ENCODE measurements at regions not wholly inside any gene's neighbourhood (a gene's known extent, or its start where the extent isn't known, plus 50 kb on each side); places are given as distances from the start of the nearest gene placed in this dataset.

- Mint-ChIP-seq H3K4me1 (ENCODE audit: low read depth, unreplicated experiment) (peaks cover 14% of the 10 kb centered on the region), H3K27ac (ENCODE audit: unreplicated experiment) (no peak overlapping the region), H3K9me3 (ENCODE audit: unreplicated experiment) (peaks cover 2% of the 10 kb centered on the region), H3K36me3 (ENCODE audit: unreplicated experiment) (peaks cover 4% of the 10 kb centered on the region), H3K4me3 (ENCODE audit: unreplicated experiment) (no peak overlapping the region), H3K27me3 (ENCODE audit: unreplicated experiment) (peaks cover 11% of the 10 kb centered on the region)
- DNase-seq = no peak
- no peak for TF ChIP-seq CTCF (IDR thresholded peaks at IDR 0.05; ENCODE audit: partially characterized antibody, unreplicated experiment)
Observed at GRCh38 chr3:194251461-194251860, 99.7 kb downstream of the CPN2 start.

GRCh38 chr3:194251891-194252560 lies 99.1 kb downstream of the CPN2 start:
- DNase-seq = no peak
- Mint-ChIP-seq H3K4me3 (ENCODE audit: unreplicated experiment) (no peak overlapping the region), H3K27me3 (ENCODE audit: unreplicated experiment) (peaks cover 11% of the 10 kb centered on the region), H3K27ac (ENCODE audit: unreplicated experiment) (peak overlapping the region; percentile 31), H3K4me1 (ENCODE audit: low read depth, unreplicated experiment) (peaks cover 14% of the 10 kb centered on the region), H3K36me3 (ENCODE audit: unreplicated experiment) (peaks cover 4% of the 10 kb centered on the region), H3K9me3 (ENCODE audit: unreplicated experiment) (peaks cover 3% of the 10 kb centered on the region)
- TF ChIP-seq CTCF (IDR thresholded peaks at IDR 0.05; ENCODE audit: partially characterized antibody, unreplicated experiment) = no peak

- no peak for DNase-seq
- Mint-ChIP-seq H3K4me1 (ENCODE audit: low read depth, unreplicated experiment) (peaks cover 14% of the 10 kb centered on the region), H3K27ac (ENCODE audit: unreplicated experiment) (no peak overlapping the region), H3K36me3 (ENCODE audit: unreplicated experiment) (peaks cover 10% of the 10 kb centered on the region), H3K27me3 (ENCODE audit: unreplicated experiment) (peaks cover 11% of the 10 kb centered on the region), H3K4me3 (ENCODE audit: unreplicated experiment) (no peak overlapping the region), H3K9me3 (ENCODE audit: unreplicated experiment) (peaks cover 2% of the 10 kb centered on the region)
- TF ChIP-seq CTCF (IDR thresholded peaks at IDR 0.05; ENCODE audit: partially characterized antibody, unreplicated experiment) = no peak
Observed at GRCh38 chr3:194253270-194253669, 97.9 kb downstream of the CPN2 start.

- Mint-ChIP-seq H3K27ac (ENCODE audit: unreplicated experiment) (no peak overlapping the region), H3K4me3 (ENCODE audit: unreplicated experiment) (no peak overlapping the region), H3K9me3 (ENCODE audit: unreplicated experiment) (peaks cover 2% of the 10 kb centered on the region), H3K36me3 (ENCODE audit: unreplicated experiment) (peaks cover 12% of the 10 kb centered on the region), H3K27me3 (ENCODE audit: unreplicated experiment) (peaks cover 11% of the 10 kb centered on the region), H3K4me1 (ENCODE audit: low read depth, unreplicated experiment) (peaks cover 14% of the 10 kb centered on the region)
- no peak for TF ChIP-seq CTCF (IDR thresholded peaks at IDR 0.05; ENCODE audit: partially characterized antibody, unreplicated experiment)
- no peak for DNase-seq
Observed at GRCh38 chr3:194254040-194254439, 97.1 kb downstream of the CPN2 start.

- no peak for TF ChIP-seq CTCF (IDR thresholded peaks at IDR 0.05; ENCODE audit: partially characterized antibody, unreplicated experiment)
- H3K27ac Mint-ChIP-seq (ENCODE audit: unreplicated experiment) = no peak overlapping the region
- peaks cover 12% of the 10 kb centered on the region for H3K36me3 Mint-ChIP-seq (ENCODE audit: unreplicated experiment)
- H3K9me3 Mint-ChIP-seq (ENCODE audit: unreplicated experiment) = peaks cover 2% of the 10 kb centered on the region
- H3K27me3 Mint-ChIP-seq (ENCODE audit: unreplicated experiment) = peaks cover 7% of the 10 kb centered on the region
- DNase-seq = no peak
- no peak overlapping the region for H3K4me3 Mint-ChIP-seq (ENCODE audit: unreplicated experiment)
- peaks cover 10% of the 10 kb centered on the region for H3K4me1 Mint-ChIP-seq (ENCODE audit: low read depth, unreplicated experiment)
Observed at GRCh38 chr3:194255252-194256039, 95.7 kb downstream of the CPN2 start.

Data from glutamatergic neuron (in vitro differentiated cells).